ENCODE measurements at regions not wholly inside any gene's neighbourhood (a gene's known extent, or its start where the extent isn't known, plus 50 kb on each side); places are given as distances from the start of the nearest gene placed in this dataset.
A peak's percentile ranks its signal among the peaks of the same experiment; 100 is the strongest.

- H3K79me2 ChIP-seq (ENCODE audit: low read length), result no peaks in the 10 kb centered on the region
- H3K4me1 ChIP-seq (ENCODE audit: low read length), result peaks cover 31% of the 10 kb centered on the region
- no peak overlapping the region for H2AFZ ChIP-seq (ENCODE audit: low read depth, low read length)
- H3K9ac ChIP-seq (ENCODE audit: low read length), result no peak overlapping the region
- H3K27me3 ChIP-seq (ENCODE audit: low read depth, low read length), result no peaks in the 10 kb centered on the region
- no peak overlapping the region for H3K4me2 ChIP-seq (ENCODE audit: low read length)
- TF ChIP-seq CTCF (IDR thresholded peaks at IDR 0.05; ENCODE audit: low read depth, low read length) (no peak), EZH2phosphoT487 (IDR thresholded peaks at IDR 0.05; ENCODE audit: low read depth) (no peak)
- H4K20me1 ChIP-seq (ENCODE audit: insufficient read depth, low read length), result no peaks in the 10 kb centered on the region
- H3K9me3 ChIP-seq (ENCODE audit: insufficient read depth, low read length), result no peaks in the 10 kb centered on the region
- H3K4me3 ChIP-seq (ENCODE audit: low read length), result no peak overlapping the region
- no peak overlapping the region for H3K27ac ChIP-seq (ENCODE audit: low read length)
- no peaks in the 10 kb centered on the region for H3K36me3 ChIP-seq (replicated peaks; ENCODE audit: low read depth, low read length)
Measured at GRCh38 chr4:77430847-77431246, 174.8 kb upstream of the CXCL13 start.

- Histone ChIP-seq H3K4me1 (ENCODE audit: low read length) (peaks cover 38% of the 10 kb centered on the region), H3K4me3 (ENCODE audit: low read length) (no peak overlapping the region), H3K36me3 (replicated peaks; ENCODE audit: low read depth, low read length) (no peaks in the 10 kb centered on the region), H3K27me3 (ENCODE audit: low read depth, low read length) (no peaks in the 10 kb centered on the region), H3K79me2 (ENCODE audit: low read length) (no peaks in the 10 kb centered on the region), H3K27ac (ENCODE audit: low read length) (no peak overlapping the region), H3K9me3 (ENCODE audit: insufficient read depth, low read length) (no peaks in the 10 kb centered on the region), H2AFZ (ENCODE audit: low read depth, low read length) (no peak overlapping the region), H4K20me1 (ENCODE audit: insufficient read depth, low read length) (no peaks in the 10 kb centered on the region), H3K9ac (ENCODE audit: low read length) (no peak overlapping the region), H3K4me2 (ENCODE audit: low read length) (no peak overlapping the region)
- no peak for TF ChIP-seq EZH2phosphoT487 (IDR thresholded peaks at IDR 0.05; ENCODE audit: low read depth)
- no peak for TF ChIP-seq CTCF (IDR thresholded peaks at IDR 0.05; ENCODE audit: low read depth, low read length)
Measured at GRCh38 chr4:77431546-77431945, 174.1 kb upstream of the CXCL13 start.

- no peak overlapping the region for H3K9ac ChIP-seq (ENCODE audit: low read length)
- TF ChIP-seq CTCF (IDR thresholded peaks at IDR 0.05; ENCODE audit: low read depth, low read length), result peak; percentile 56
- no peak for TF ChIP-seq EZH2phosphoT487 (IDR thresholded peaks at IDR 0.05; ENCODE audit: low read depth)
- no peak overlapping the region for H3K27ac ChIP-seq (ENCODE audit: low read length)
- no peaks in the 10 kb centered on the region for H3K36me3 ChIP-seq (replicated peaks; ENCODE audit: low read depth, low read length)
- H3K79me2 ChIP-seq (ENCODE audit: low read length), result no peaks in the 10 kb centered on the region
- H3K4me3 ChIP-seq (ENCODE audit: low read length), result no peak overlapping the region
- no peaks in the 10 kb centered on the region for H3K9me3 ChIP-seq (ENCODE audit: insufficient read depth, low read length)
- no peaks in the 10 kb centered on the region for H3K27me3 ChIP-seq (ENCODE audit: low read depth, low read length)
- H4K20me1 ChIP-seq (ENCODE audit: insufficient read depth, low read length), result no peaks in the 10 kb centered on the region
- no peak overlapping the region for H2AFZ ChIP-seq (ENCODE audit: low read depth, low read length)
- peak overlapping the region; percentile 50 for H3K4me2 ChIP-seq (ENCODE audit: low read length)
- H3K4me1 ChIP-seq (ENCODE audit: low read length), result peaks cover 49% of the 10 kb centered on the region
Measured at GRCh38 chr4:77432717-77433417, 172.8 kb upstream of the CXCL13 start.

GRCh38 chr4:77433418-77433733 lies 172.2 kb upstream of the CXCL13 start:
- no peak overlapping the region for H3K4me3 ChIP-seq (ENCODE audit: low read length)
- H3K27ac ChIP-seq (ENCODE audit: low read length), result no peak overlapping the region
- H3K79me2 ChIP-seq (ENCODE audit: low read length), result no peaks in the 10 kb centered on the region
- no peak overlapping the region for H3K9ac ChIP-seq (ENCODE audit: low read length)
- H3K9me3 ChIP-seq (ENCODE audit: insufficient read depth, low read length), result no peaks in the 10 kb centered on the region
- TF ChIP-seq EZH2phosphoT487 (IDR thresholded peaks at IDR 0.05; ENCODE audit: low read depth) (no peak), CTCF (IDR thresholded peaks at IDR 0.05; ENCODE audit: low read depth, low read length) (peak; percentile 69)
- peaks cover 49% of the 10 kb centered on the region for H3K4me1 ChIP-seq (ENCODE audit: low read length)
- no peaks in the 10 kb centered on the region for H3K36me3 ChIP-seq (replicated peaks; ENCODE audit: low read depth, low read length)
- H3K4me2 ChIP-seq (ENCODE audit: low read length), result peak overlapping the region; percentile 50
- H2AFZ ChIP-seq (ENCODE audit: low read depth, low read length), result no peak overlapping the region
- H4K20me1 ChIP-seq (ENCODE audit: insufficient read depth, low read length), result no peaks in the 10 kb centered on the region
- H3K27me3 ChIP-seq (ENCODE audit: low read depth, low read length), result no peaks in the 10 kb centered on the region
